ENCODE measurements at regions not wholly inside any gene's neighbourhood (a gene's known extent, or its start where the extent isn't known, plus 50 kb on each side); places are given as distances from the start of the nearest gene placed in this dataset.

DNA sequence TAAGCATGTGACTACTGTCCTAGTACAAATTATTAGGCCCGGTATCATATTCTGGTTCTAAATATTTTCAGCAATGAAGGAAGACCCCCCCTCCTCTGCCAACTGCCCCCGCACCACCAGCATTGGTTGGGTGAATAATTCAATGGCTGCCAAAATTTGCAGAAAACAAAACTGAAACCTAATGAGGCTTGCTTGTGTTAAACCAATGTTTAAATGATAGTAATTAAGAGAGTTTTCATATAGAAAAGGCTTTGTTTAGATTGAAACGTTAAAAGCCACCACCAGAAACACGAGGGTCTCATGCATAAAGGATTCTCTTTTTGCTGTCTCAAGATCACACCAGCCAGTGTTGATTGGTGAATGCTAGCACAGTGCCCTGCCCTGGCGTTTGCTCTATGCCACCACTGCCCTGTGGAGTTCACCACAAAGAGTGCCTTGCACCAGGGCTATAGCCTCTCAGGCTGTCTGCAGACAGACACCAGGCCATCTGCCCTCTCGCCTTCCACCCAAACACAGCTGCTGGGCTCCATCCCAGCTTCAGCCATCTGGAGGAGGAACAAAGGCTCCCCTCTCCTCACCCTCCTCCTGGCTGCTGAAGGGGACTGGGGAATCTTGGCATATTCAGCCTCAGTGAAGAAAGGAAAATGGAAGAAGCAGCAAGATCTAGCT lies 200.3 kb upstream of the PFN2 start:
- TF ChIP-seq, protein P1, sequence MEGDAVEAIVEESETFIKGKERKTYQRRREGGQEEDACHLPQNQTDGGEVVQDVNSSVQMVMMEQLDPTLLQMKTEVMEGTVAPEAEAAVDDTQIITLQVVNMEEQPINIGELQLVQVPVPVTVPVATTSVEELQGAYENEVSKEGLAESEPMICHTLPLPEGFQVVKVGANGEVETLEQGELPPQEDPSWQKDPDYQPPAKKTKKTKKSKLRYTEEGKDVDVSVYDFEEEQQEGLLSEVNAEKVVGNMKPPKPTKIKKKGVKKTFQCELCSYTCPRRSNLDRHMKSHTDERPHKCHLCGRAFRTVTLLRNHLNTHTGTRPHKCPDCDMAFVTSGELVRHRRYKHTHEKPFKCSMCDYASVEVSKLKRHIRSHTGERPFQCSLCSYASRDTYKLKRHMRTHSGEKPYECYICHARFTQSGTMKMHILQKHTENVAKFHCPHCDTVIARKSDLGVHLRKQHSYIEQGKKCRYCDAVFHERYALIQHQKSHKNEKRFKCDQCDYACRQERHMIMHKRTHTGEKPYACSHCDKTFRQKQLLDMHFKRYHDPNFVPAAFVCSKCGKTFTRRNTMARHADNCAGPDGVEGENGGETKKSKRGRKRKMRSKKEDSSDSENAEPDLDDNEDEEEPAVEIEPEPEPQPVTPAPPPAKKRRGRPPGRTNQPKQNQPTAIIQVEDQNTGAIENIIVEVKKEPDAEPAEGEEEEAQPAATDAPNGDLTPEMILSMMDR (IDR thresholded peaks at IDR 0.05; ENCODE audit: low read depth, low read length) = no peak
- no peak for TF ChIP-seq MYC (IDR thresholded peaks at IDR 0.05; ENCODE audit: low read depth, low read length)
- TF ChIP-seq POLR2A (IDR thresholded peaks at IDR 0.05; ENCODE audit: extremely low read depth, insufficient read length) = no peak

Data from NB4 (cell line).